MM.1S (cell line): ENCODE measurements at regions not wholly inside any gene's neighbourhood (a gene's known extent, or its start where the extent isn't known, plus 50 kb on each side); places are given as distances from the start of the nearest gene placed in this dataset.

Experiments used
- EZH2 ChIP-seq: fragments of 300-600 bp; sonication (generic); optimal IDR thresholded peaks from 2 replicates; pipeline ENCODE3; 2017; ENCODE audit warnings: low read depth, mild to moderate bottlenecking, antibody characterized with exemption, low read length, mixed read lengths
- TF ChIP-seq, protein P1 (sequence below): fragments of 300-600 bp; sonication (generic); IDR thresholded peaks from 2 replicates; pipeline ENCODE4 v1.5.1; 2016; ENCODE audit warnings: antibody characterized with exemption, low read length, mixed read lengths

DNA sequence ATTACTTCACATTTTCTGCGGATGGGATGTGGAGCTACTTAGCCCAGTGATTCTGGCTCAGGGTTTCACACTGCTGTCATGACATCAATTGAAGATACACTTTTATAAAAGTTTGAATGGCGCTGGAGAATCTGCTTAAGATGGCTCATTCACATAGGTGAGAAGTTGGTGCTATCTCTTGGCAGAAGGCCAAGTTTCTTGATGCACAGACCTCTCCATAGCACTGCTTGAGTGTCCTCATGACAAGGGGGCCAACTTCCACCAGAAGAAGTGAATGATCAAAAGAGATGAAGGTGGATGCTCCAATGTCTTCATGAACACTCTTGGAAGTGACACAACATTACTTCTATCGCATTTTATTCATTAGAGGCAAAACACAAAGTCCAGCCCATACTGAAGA lies 403.7 kb upstream of the CCNG1 start:
- TF ChIP-seq, protein P1, sequence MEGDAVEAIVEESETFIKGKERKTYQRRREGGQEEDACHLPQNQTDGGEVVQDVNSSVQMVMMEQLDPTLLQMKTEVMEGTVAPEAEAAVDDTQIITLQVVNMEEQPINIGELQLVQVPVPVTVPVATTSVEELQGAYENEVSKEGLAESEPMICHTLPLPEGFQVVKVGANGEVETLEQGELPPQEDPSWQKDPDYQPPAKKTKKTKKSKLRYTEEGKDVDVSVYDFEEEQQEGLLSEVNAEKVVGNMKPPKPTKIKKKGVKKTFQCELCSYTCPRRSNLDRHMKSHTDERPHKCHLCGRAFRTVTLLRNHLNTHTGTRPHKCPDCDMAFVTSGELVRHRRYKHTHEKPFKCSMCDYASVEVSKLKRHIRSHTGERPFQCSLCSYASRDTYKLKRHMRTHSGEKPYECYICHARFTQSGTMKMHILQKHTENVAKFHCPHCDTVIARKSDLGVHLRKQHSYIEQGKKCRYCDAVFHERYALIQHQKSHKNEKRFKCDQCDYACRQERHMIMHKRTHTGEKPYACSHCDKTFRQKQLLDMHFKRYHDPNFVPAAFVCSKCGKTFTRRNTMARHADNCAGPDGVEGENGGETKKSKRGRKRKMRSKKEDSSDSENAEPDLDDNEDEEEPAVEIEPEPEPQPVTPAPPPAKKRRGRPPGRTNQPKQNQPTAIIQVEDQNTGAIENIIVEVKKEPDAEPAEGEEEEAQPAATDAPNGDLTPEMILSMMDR = no peak
- TF ChIP-seq EZH2 = no peak
